NCI-H345 treated with DMSO at 0.1 percent for 48 hours (cell line): ENCODE measurements at regions not wholly inside any gene's neighbourhood (a gene's known extent, or its start where the extent isn't known, plus 50 kb on each side); places are given as distances from the start of the nearest gene placed in this dataset.
"Not testable (repeated sequence)": the region's sequence is repeated elsewhere in the genome, so short reads cannot be mapped to it uniquely, and the experiment has no call there.

Source experiments
- DNase-seq: peaks from one replicate; lab custom pipeline; 2025; ENCODE audit not compliant: unreplicated experiment; lab: John Stamatoyannopoulos, UW

- no peak for DNase-seq
Observed at GRCh38 chr12:47491516-47492305, 214.1 kb downstream of the RPAP3 start.

DNA sequence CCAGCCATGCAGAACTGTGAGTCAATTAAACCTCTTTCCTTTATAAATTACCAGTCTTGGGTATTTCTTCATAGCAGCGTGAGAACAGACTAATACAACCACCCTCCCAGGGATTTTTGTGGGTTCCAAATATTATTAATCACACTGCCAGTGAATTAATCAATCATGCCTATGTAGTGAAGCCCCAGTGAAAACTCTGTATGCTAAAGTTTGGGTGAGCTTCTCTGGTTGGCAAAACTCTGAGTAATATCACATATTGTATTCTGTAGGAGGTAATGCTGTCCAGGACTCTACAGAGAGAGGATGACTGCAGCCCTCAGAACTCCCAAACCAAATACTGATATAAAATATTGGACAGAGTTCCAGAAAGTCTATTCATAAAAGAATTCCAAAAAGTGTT is 216.9 kb downstream of the RPAP3 start:
- DNase-seq: no peak

DNA sequence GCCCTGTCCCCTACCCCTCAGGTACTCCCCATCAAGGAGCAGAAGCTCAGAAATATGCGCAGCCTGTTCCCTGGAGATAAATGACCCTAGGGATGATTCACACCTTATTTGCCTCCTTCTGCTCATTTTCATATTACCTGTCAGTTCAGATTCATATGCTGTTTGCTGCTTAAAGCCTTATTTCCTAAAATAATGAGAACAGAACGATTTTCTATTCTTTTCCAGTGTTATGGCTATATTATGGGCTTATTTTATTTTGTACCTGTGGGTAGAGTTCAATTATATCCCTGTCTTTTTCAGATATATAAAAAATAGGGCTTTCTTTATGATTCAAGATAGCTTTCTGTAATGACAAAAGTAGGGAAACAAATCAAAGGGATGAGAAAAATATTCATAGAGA is 224.8 kb downstream of the RPAP3 start:
- no peak for DNase-seq

- no peak for DNase-seq
Observed at GRCh38 chr12:47478426-47478825, 227.4 kb downstream of the RPAP3 start.

- DNase-seq: no peak
Observed at GRCh38 chr12:47473091-47473490, 232.7 kb downstream of the RPAP3 start.

- not testable (repeated sequence) for DNase-seq
Observed at GRCh38 chr12:47470349-47470748, 235.5 kb downstream of the RPAP3 start.

- DNase-seq: not testable (repeated sequence)
Observed at GRCh38 chr12:47463918-47464317, 241.9 kb downstream of the RPAP3 start.

GRCh38 chr12:47458279-47458678 is 247.6 kb downstream of the RPAP3 start:
- DNase-seq: no peak

GRCh38 chr12:47449797-47450196 is 256.0 kb downstream of the RPAP3 start:
- no peak for DNase-seq

DNA sequence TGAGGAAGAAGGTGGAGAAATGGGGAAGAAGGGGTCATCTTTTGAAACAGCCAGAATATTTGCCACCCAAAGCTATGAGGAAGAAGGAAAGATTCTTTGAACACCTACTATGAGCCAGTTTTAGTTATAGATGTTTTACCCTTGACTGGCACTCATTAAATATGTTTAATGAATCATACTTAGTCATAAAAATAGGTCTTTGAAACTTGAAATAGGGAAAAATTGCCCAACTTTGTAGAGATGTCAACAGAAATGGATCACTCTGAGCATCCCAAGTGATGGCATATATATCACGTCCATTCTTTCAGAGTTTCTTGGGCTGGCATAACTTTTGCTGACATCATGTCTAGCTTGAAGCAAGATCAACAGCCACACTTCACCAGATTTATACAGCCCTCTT is 263.5 kb downstream of the RPAP3 start:
- no peak for DNase-seq

GRCh38 chr12:47441490-47441889 is 264.3 kb downstream of the RPAP3 start:
- no peak for DNase-seq

- DNase-seq: no peak
Observed at GRCh38 chr12:47438175-47438574, 267.7 kb downstream of the RPAP3 start.

DNA sequence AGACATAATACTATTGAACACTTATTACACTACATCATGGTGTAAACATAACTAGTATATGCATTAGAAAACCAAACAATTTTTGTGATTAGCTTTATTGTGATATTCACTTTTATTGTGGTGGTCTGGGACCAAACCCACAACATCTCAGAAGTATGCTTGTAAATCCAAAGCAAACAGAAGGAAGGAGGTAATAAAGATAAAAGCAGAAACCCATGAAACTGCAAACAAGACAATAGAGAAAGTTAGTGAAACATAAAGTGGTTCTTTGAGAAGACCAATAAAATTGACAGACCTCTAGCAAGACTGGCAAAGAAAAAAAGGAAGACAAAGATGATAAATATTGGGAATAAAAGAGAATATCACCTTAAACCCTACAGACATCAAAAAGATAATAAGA is 268.3 kb downstream of the RPAP3 start:
- DNase-seq: no peak

- no peak for DNase-seq
Observed at GRCh38 chr12:47433876-47434275, 272.0 kb downstream of the RPAP3 start.

DNA sequence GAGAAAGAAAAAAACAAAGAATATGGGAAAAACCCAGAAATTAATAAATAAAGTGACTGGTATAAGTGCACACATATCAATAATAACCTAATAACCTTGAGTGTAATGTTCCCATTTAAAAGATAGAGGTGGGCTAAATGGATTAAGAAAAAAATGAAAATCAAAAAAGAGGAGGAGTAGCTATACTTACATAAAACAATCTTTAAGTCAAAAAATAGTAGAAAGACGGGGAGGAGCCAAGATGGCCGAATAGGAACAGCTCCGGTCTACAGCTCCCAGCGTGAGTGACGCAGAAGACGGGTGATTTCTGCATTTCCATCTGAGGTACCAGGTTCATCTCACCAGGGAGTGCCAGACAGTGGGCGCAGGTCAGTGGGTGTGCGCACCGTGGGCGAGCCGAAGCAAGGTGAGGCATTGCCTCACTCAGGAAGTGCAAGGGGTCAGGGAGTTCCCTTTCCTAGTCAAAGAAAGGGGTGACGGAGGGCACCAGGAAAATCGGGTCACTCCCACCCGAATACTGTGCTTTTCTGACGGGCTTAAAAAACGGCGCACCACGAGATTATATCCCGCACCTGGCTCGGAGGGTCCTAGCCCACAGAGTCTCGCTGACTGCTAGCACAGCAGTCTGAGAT is 279.0 kb downstream of the RPAP3 start:
- not testable (repeated sequence) for DNase-seq

DNA sequence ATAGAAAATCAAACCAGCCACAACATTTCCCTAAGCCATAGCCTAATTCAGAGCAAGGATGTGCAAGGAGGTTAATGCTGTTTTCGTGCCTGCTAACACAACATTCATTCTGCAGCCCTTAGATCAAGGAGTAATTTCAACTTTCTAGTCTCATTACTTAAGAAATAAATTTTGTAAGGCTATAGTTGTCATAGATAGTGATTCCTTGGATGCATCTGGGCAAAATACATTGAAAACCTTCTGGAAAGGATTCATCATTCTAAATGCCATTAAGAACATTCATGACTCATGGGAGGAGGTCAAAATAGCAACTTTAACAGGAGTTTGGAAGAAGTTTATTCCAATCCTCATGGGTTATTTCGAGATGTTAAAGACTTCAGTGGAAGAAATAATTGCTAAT is 283.2 kb downstream of the RPAP3 start:
- DNase-seq: no peak

DNA sequence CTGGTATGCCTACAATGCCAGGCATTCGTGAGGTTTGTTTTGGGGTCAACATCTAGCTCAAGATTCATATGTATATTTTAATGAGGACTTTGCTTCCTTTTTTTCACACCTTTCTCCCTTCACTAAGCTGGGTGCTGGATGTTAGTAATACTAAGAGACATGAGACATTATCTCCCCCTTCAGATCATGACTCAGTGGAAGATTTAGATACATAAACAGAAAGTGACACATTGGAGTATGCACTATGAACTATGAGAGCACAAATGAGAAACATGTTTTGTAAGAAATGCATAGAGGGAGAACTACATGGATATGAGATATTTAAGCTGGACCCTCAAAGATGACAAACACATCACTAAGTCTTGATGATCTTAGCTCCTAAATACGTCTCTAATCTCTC is 286.3 kb downstream of the RPAP3 start:
- DNase-seq: no peak

GRCh38 chr12:47417955-47418354 is 287.9 kb downstream of the RPAP3 start:
- DNase-seq: no peak

GRCh38 chr12:47417121-47417520 is 288.7 kb downstream of the RPAP3 start:
- DNase-seq: no peak

DNA sequence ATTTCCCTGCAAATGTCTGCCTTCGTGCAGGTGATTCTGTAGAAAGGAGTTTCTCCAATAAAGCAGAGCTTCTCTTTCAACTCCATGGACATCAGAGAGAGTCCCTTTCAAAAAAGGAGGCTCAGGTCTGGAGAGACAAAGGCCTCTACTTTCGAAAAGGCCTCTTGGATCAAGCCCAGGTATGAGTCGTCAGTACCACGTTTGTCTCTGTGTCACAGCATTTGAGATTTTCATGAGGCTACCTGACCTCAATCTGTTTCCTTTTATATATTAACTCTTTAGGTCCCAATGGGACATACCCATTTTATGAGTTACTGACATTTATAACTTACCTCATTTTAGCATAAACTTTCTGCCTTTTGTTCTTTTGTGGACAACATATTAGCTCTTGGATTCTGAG is 290.8 kb downstream of the RPAP3 start:
- DNase-seq: no peak

DNA sequence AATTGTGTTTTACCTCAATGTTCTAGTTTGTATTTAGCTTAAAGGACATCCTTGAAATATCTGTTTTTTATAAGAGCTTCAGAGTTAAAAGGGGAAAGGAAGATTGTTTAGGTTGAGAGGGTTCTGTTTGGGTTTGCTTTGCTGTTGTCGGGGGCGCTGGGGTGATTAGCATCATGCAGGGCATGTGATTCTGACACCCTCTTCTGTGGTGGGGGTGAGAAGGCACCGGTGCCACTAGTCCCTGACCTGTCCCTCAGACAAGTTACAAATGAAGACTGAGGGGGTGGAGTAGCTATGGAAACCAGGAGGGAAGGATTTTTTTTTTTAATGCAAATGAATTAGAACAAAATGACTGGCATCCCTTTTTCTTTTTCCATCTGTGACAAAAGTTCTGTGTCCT is 291.3 kb downstream of the RPAP3 start:
- DNase-seq: no peak

GRCh38 chr12:47413806-47414205 is 292.0 kb downstream of the RPAP3 start:
- no peak for DNase-seq
